GM12878 (cell line): ENCODE measurements at regions not wholly inside any gene's neighbourhood (a gene's known extent, or its start where the extent isn't known, plus 50 kb on each side); places are given as distances from the start of the nearest gene placed in this dataset.

Experiments
- ATAC-seq: fragments of 200-7000 bp; cut with Tn5 transposase; 3 replicates; pipeline ENCODE4 v1.9.1; 2020; ENCODE audit warnings: mild to moderate bottlenecking, moderate library complexity
- BruUV-seq: library from RNA; stranded (reverse); fragments of 400-500 nt; replicated peaks from 2 replicates; lab custom pipeline; 2021; lab: Mats Ljungman, UMichigan
- CTCF ChIA-PET: fragments of 300-600 bp; sonication (Branson Sonifier 250); formaldehyde crosslinking; extraction: SDS; loops from one replicate; lab custom pipeline; 2021; ENCODE audit warnings: inconsistent platforms; lab: Yijun Ruan, JAX
- POLR2A ChIA-PET: fragments of 350-600 bp; formaldehyde crosslinking; extraction: SDS; loops from one replicate; lab custom pipeline; 2021; ENCODE audit warnings: inconsistent platforms; lab: Charles Lee
- RAD21 ChIA-PET: fragments of 300-600 bp; sonication (Branson Sonifier 250); formaldehyde crosslinking; loops from one replicate; lab custom pipeline; 2023; ENCODE audit warnings: antibody characterized with exemption; ENCODE audit not compliant: unreplicated experiment; lab: Charles Lee
- SMC1A ChIA-PET: fragments of 300-600 bp; sonication (Branson Sonifier 250); formaldehyde crosslinking; loops from one replicate; lab custom pipeline; 2023; ENCODE audit not compliant: unreplicated experiment, uncharacterized antibody; lab: Charles Lee
- DNase-seq: peaks from one replicate; pipeline ENCODE4 v3.0.0-alpha.2; 2011; ENCODE audit warnings: low read depth, low spot score
- FAIRE-seq: peaks from 3 replicates; lab custom pipeline; 2011; peaks lifted over from hg19 to GRCh38; lab: Jason Lieb, UNC
- H2AFZ ChIP-seq: 2 replicates; pipeline ENCODE4 v1.6.0; 2011; ENCODE audit warnings: low read depth, low read length, control low read depth; ENCODE audit not compliant: control insufficient read depth
- H3K27ac ChIP-seq: 2 replicates; pipeline ENCODE4 v1.5.1; 2011; ENCODE audit warnings: control low read depth; ENCODE audit not compliant: control insufficient read depth, insufficient read depth
- H3K27me3 ChIP-seq, 2 experiments: replicated peaks in 1 of 2; 2 replicates each; pipeline versions ENCODE4 v1.6.0 to v1.6.1; 2011; ENCODE audit warnings: low read length in 1 of 2; ENCODE audit not compliant: control insufficient read depth in 2 of 2, insufficient read depth in 2 of 2
- H3K36me3 ChIP-seq, 2 experiments: 2 replicates each; pipeline ENCODE4 v1.5.1; 2011; ENCODE audit warnings: low read length in 1 of 2; ENCODE audit not compliant: control insufficient read depth in 2 of 2, insufficient read depth in 2 of 2
- H3K4me1 ChIP-seq: 2 replicates; pipeline ENCODE4 v1.6.1; 2011; ENCODE audit warnings: mild to moderate bottlenecking, low read length, moderate library complexity, mixed read lengths; ENCODE audit not compliant: control insufficient read depth, insufficient read depth
- H3K4me2 ChIP-seq: 2 replicates; pipeline ENCODE4 v1.6.0; 2011; ENCODE audit warnings: control low read depth; ENCODE audit not compliant: control insufficient read depth, insufficient read depth
- H3K4me3 ChIP-seq: fragments of 200-600 bp; sonication (generic); 2 replicates; pipeline ENCODE4 v1.5.1; 2016
- H3K79me2 ChIP-seq: 2 replicates; pipeline ENCODE4 v1.6.0; 2011; ENCODE audit warnings: low read length; ENCODE audit not compliant: control insufficient read depth, insufficient read depth
- H3K9ac ChIP-seq: 2 replicates; pipeline ENCODE4 v1.8.0; 2011; ENCODE audit warnings: low read length, control low read depth, mixed read lengths; ENCODE audit not compliant: control insufficient read depth, insufficient read depth
- H3K9me3 ChIP-seq: replicated peaks from 3 replicates; pipeline ENCODE4 v1.5.1; 2011; ENCODE audit warnings: mild to moderate bottlenecking, low read length; ENCODE audit not compliant: control insufficient read depth, insufficient read depth
- H4K20me1 ChIP-seq: 2 replicates; pipeline ENCODE4 v1.6.0; 2011; ENCODE audit not compliant: control insufficient read depth, insufficient read depth
- CHD2 ChIP-seq: IDR thresholded peaks from 2 replicates; pipeline ENCODE4 v1.6.1; 2011; ENCODE audit warnings: low read depth, low read length, improper control_type of control experiment, borderline replicate concordance
- DPF2 ChIP-seq: fragments of 450-650 bp; IDR thresholded peaks from 2 replicates; pipeline ENCODE4 v1.6.1; 2017; ENCODE audit warnings: mild to moderate bottlenecking
- HDAC6 ChIP-seq: fragments of 200-600 bp; sonication (generic); IDR thresholded peaks from one replicate; pipeline ENCODE4 v1.8.0; 2017; ENCODE audit warnings: antibody characterized with exemption; ENCODE audit not compliant: unreplicated experiment
- JUNB ChIP-seq: IDR thresholded peaks from 2 replicates; pipeline ENCODE4 v1.6.1; 2016; ENCODE audit warnings: antibody characterized with exemption, mild to moderate bottlenecking
- WGBS: methylation state at CpG from one replicate; pipeline ENCODE4 v1.1.6; 2016; ENCODE audit warnings: low lambda C conversion rate; ENCODE audit not compliant: insufficient replicate concordance, insufficient coverage; ENCODE audit errors: missing lambda C conversion rate; 5-methylcytosine and 5-hydroxymethylcytosine counted together
- in situ Hi-C: fragments of 300-500 bp; cut with MboI; formaldehyde crosslinking; loops from 9 replicates; pipeline ENCODE4 v1.14.3; 2018; ENCODE audit warnings: mixed read lengths
- intact Hi-C: fragments of 100-400 bp; cut with micrococcal nuclease; formaldehyde crosslinking; loops from one replicate; pipeline ENCODE4 v1.14.2; 2022; ENCODE audit not compliant: unreplicated experiment

DNA sequence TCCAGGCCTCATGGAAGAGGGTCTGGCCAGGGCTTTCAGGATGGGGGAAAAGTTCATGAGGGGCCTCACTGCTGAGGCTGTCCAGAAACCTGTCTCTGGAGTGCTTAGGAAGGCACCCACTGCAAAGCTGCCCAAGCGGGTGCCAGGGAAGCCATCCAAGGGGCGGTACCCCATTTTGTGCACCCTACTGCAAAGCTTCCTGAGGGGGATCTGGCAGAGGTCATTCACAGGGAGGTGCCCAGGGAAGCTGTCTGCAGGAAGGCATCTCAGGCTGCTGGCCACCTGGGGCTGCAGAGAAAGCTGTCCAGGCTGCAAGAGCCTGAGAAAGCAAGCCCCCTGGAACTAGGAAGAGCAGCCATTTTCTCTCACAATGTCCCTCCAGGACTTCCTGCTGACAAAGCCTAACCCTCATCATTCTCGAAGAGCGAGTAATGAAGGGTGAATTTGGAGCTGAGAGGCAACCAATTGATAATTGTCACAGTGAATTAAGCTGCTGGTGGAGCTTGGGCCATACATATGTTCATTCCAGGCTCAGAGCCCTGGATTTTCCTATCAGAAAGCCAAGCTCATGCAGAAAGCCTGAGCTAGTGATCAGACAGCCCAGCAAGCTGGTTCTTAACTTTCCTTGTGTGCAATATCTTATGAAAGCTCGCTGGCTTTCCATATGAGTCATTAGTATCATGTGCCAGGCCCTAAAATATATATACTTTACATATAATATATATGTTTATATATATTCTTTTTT, 62.2 kb upstream of the SLC22A16 start:
- ChIA-PET RAD21 (no interaction called here), POLR2A (no interaction called here), CTCF (interaction anchor here (0.6 to 2.2 kb wide), 4 partner anchors 10 to 1505 kb away, joined by 3 to 12 read pairs (median 3); no protein-coding TSS in a partner anchor), SMC1A (interaction anchor here (0.7 to 1.4 kb wide), 3 partner anchors 8 to 412 kb away, joined by 3 to 4 read pairs (median 3); no protein-coding TSS in a partner anchor)
- Histone ChIP-seq H3K79me2 (no peaks in the 10 kb centered on the region), H3K4me3 (no peak overlapping the region), H3K9ac (no peak overlapping the region), H2AFZ (no peak overlapping the region), H3K36me3 (no peaks in the 10 kb centered on the region), H3K4me2 (no peak overlapping the region), H3K27ac (no peak overlapping the region), H3K4me1 (no peaks in the 10 kb centered on the region; the same call in 1 of the 2 replicates), H3K9me3 (no peaks in the 10 kb centered on the region; the same call in 2 of the 3 replicates), H3K27me3 (no peaks in the 10 kb centered on the region), H4K20me1 (no peaks in the 10 kb centered on the region)
- ATAC-seq (no peak), FAIRE-seq (no peak), DNase-seq (no peak)
- in situ Hi-C loops: no loop called here
- TF ChIP-seq HDAC6: no peak
- no peak for TF ChIP-seq DPF2
- TF ChIP-seq CHD2: no peak
- TF ChIP-seq JUNB: peak; percentile 34; the same call in 1 of the 2 replicates
- 83% methylated on average over 5 of the region's 5 CpGs for WGBS
- BruUV-seq: no TSS peak
- intact Hi-C loops: no loop called here
